H1 (cell line): ENCODE measurements at regions not wholly inside any gene's neighbourhood (a gene's known extent, or its start where the extent isn't known, plus 50 kb on each side); places are given as distances from the start of the nearest gene placed in this dataset.

Experiments
- CTCF ChIA-PET: fragments of 300-600 bp; sonication (Branson Sonifier 250); formaldehyde crosslinking; loops from one replicate; lab custom pipeline; 2021; ENCODE audit not compliant: partially characterized antibody; lab: Charles Lee
- POLR2A ChIA-PET: fragments of 300-600 bp; sonication (Branson Sonifier 250); formaldehyde crosslinking; loops from one replicate; lab custom pipeline; 2021; ENCODE audit warnings: inconsistent platforms; ENCODE audit not compliant: partially characterized antibody; lab: Charles Lee
- DNase-seq, 2 experiments: peaks; one replicate each; pipeline versions ENCODE4 v3.0.0 to v3.0.0-alpha.2; 2010 to 2022; ENCODE audit warnings: low spot score in 2 of 2, low read depth in 1 of 2, mixed read lengths in 1 of 2
- FAIRE-seq: peaks from 2 replicates; lab custom pipeline; 2011; peaks lifted over from hg19 to GRCh38; lab: Jason Lieb, UNC
- H2AFZ ChIP-seq: 2 replicates; pipeline ENCODE4 v1.8.1; 2012; ENCODE audit warnings: low read length, inconsistent platforms
- H2AK5ac ChIP-seq: 2 replicates; pipeline ENCODE4 v1.6.1; 2013; ENCODE audit warnings: low read depth, low read length
- H2BK120ac ChIP-seq: replicated peaks from 2 replicates; pipeline ENCODE3; 2013; ENCODE audit warnings: low read depth, low read length, inconsistent platforms
- H2BK12ac ChIP-seq: 2 replicates; pipeline ENCODE4 v1.6.1; 2013; ENCODE audit warnings: low read depth, low read length
- H2BK15ac ChIP-seq: 2 replicates; pipeline ENCODE4 v1.6.1; 2013; ENCODE audit warnings: low read length
- H2BK20ac ChIP-seq: 2 replicates; pipeline ENCODE4 v1.6.1; 2013; ENCODE audit warnings: low read length
- H2BK5ac ChIP-seq: 2 replicates; pipeline ENCODE4 v1.6.1; 2013; ENCODE audit warnings: low read depth, low read length
- H3K14ac ChIP-seq: 2 replicates; pipeline ENCODE4 v1.6.1; 2013; ENCODE audit warnings: inconsistent platforms; ENCODE audit not compliant: insufficient read length
- H3K18ac ChIP-seq: 2 replicates; pipeline ENCODE4 v1.6.1; 2013; ENCODE audit warnings: low read length; ENCODE audit errors: extremely low read depth
- H3K23ac ChIP-seq: 2 replicates; pipeline ENCODE4 v1.6.1; 2013; ENCODE audit warnings: inconsistent platforms; ENCODE audit not compliant: insufficient read length
- H3K23me2 ChIP-seq: 2 replicates; pipeline ENCODE4 v1.6.1; 2013; ENCODE audit warnings: low read depth, low read length
- H3K27ac ChIP-seq: 2 replicates; pipeline ENCODE4 v1.6.1; 2011; ENCODE audit warnings: low read depth, low read length, inconsistent platforms
- H3K27me3 ChIP-seq, 4 experiments: replicated peaks in 1 of 4; 1 replicate in 1 of 4; 2 replicates in 3 of 4; pipeline versions ENCODE4 v1.6.1 to v1.8.1; 2011 to 2013; ENCODE audit warnings: low read length in 3 of 4, mild to moderate bottlenecking in 3 of 4, inconsistent platforms in 2 of 4, mixed read lengths in 2 of 4, moderate library complexity in 1 of 4; ENCODE audit not compliant: control insufficient read depth in 3 of 4, insufficient read depth in 3 of 4; ENCODE audit errors: extremely low read depth in 1 of 4
- H3K36me3 ChIP-seq, 4 experiments: 2 replicates each; pipeline versions ENCODE4 v1.6.1 to v1.8.1; 2011 to 2013; ENCODE audit warnings: mild to moderate bottlenecking in 4 of 4, low read length in 3 of 4, moderate library complexity in 2 of 4, control low read depth in 1 of 4, inconsistent platforms in 1 of 4; ENCODE audit not compliant: insufficient read depth in 4 of 4, control insufficient read depth in 2 of 4
- H3K4ac ChIP-seq: replicated peaks from 2 replicates; pipeline ENCODE3; 2013; ENCODE audit warnings: low read length, low read depth, mixed read lengths, inconsistent platforms; ENCODE audit not compliant: insufficient read length
- H3K4me1 ChIP-seq, 4 experiments: replicated peaks in 1 of 4; 1 replicate in 1 of 4; 2 replicates in 3 of 4; pipeline versions ENCODE4 v1.6.1 to v1.8.1; 2011 to 2013; ENCODE audit warnings: low read length in 3 of 4, inconsistent platforms in 2 of 4, mixed read lengths in 1 of 4; ENCODE audit not compliant: insufficient read depth in 4 of 4, control insufficient read depth in 3 of 4
- H3K4me2 ChIP-seq, 2 experiments: 2 replicates each; pipeline versions ENCODE4 v1.6.1 to v1.8.1; 2011 to 2013; ENCODE audit warnings: low read depth in 2 of 2, low read length in 2 of 2, control low read depth in 1 of 2, inconsistent platforms in 1 of 2, mild to moderate bottlenecking in 1 of 2; ENCODE audit not compliant: insufficient read depth in 1 of 2
- H3K4me3 ChIP-seq, 4 experiments: fragments of 200-600, 300-600 bp in 1 of 4; sonication (generic), shearing (Covaris generic), sonication (Bioruptor Twin) in 1 of 4; 2 replicates each; pipeline versions ENCODE4 v1.5.1 to v1.8.1; 2011 to 2016; ENCODE audit warnings: low read length in 4 of 4, low read depth in 3 of 4, control low read depth in 2 of 4, inconsistent platforms in 2 of 4, mild to moderate bottlenecking in 2 of 4, mixed read lengths in 1 of 4, moderate library complexity in 1 of 4; ENCODE audit not compliant: insufficient read depth in 2 of 4; ENCODE audit errors: extremely low read depth in 1 of 4
- H3K56ac ChIP-seq: replicated peaks from 2 replicates; pipeline ENCODE3; 2013; ENCODE audit warnings: low read depth, mild to moderate bottlenecking, mixed read lengths, low read length, inconsistent platforms; ENCODE audit not compliant: insufficient read length
- H3K79me1 ChIP-seq: 2 replicates; pipeline ENCODE4 v1.6.1; 2013; ENCODE audit warnings: low read depth, low read length, control low read depth
- H3K79me2 ChIP-seq, 2 experiments: 2 replicates each; pipeline versions ENCODE4 v1.6.1 to v1.8.1; 2012 to 2013; ENCODE audit warnings: low read length in 2 of 2, mild to moderate bottlenecking in 2 of 2, inconsistent platforms in 1 of 2; ENCODE audit not compliant: insufficient read depth in 2 of 2, control insufficient read depth in 1 of 2
- H3K9ac ChIP-seq, 4 experiments: replicated peaks in 1 of 4; 1 replicate in 1 of 4; 2 replicates in 3 of 4; pipeline versions ENCODE4 v1.6.1 to v1.8.1; 2011 to 2013; ENCODE audit warnings: low read depth in 3 of 4, low read length in 3 of 4, control low read depth in 2 of 4, mild to moderate bottlenecking in 2 of 4, moderate library complexity in 2 of 4, inconsistent platforms in 1 of 4; ENCODE audit errors: extremely low read depth in 1 of 4
- H3K9me3 ChIP-seq, 2 experiments: 2 replicates each; pipeline versions ENCODE4 v1.6.1 to v1.8.1; 2012 to 2013; ENCODE audit warnings: mild to moderate bottlenecking in 2 of 2, moderate library complexity in 2 of 2, control low read depth in 1 of 2, inconsistent platforms in 1 of 2, low read depth in 1 of 2, low read length in 1 of 2, mixed read lengths in 1 of 2; ENCODE audit not compliant: insufficient read depth in 2 of 2
- H4K20me1 ChIP-seq, 2 experiments: replicated peaks in 1 of 2; 2 replicates each; pipeline versions ENCODE3 to v1.8.1; 2011 to 2013; ENCODE audit warnings: inconsistent platforms in 2 of 2, low read length in 2 of 2, mild to moderate bottlenecking in 1 of 2; ENCODE audit not compliant: insufficient read depth in 2 of 2, control insufficient read depth in 1 of 2
- H4K5ac ChIP-seq: 2 replicates; pipeline ENCODE4 v1.6.1; 2013; ENCODE audit warnings: low read length, low read depth, mixed read lengths, inconsistent platforms; ENCODE audit not compliant: insufficient read length
- H4K8ac ChIP-seq: 2 replicates; pipeline ENCODE4 v1.8.0; 2013; ENCODE audit warnings: mild to moderate bottlenecking, moderate library complexity, low read length, inconsistent platforms; ENCODE audit not compliant: insufficient read depth; ENCODE audit errors: extremely low read depth
- H4K91ac ChIP-seq: replicated peaks from 2 replicates; pipeline ENCODE3; 2013; ENCODE audit warnings: low read length, mixed read lengths, inconsistent platforms; ENCODE audit not compliant: insufficient read length
- BACH1 ChIP-seq: IDR thresholded peaks from 2 replicates; pipeline ENCODE4 v1.6.1; 2012; ENCODE audit warnings: low read length, improper control_type of control experiment
- BCL11A ChIP-seq, 2 experiments: IDR thresholded peaks; one replicate each; pipeline ENCODE4 v1.6.1; 2011; ENCODE audit warnings: low read depth in 2 of 2, low read length in 2 of 2, mild to moderate bottlenecking in 2 of 2
- BRCA1 ChIP-seq: IDR thresholded peaks from 2 replicates; pipeline ENCODE4 v1.6.1; 2012; ENCODE audit warnings: low read depth, low read length, improper control_type of control experiment
- SIN3A ChIP-seq, 2 experiments: IDR thresholded peaks in 1 of 2; conservative IDR thresholded peaks in 1 of 2; 2 replicates each; pipeline ENCODE4 v1.6.1; 2011 to 2012; ENCODE audit warnings: low read length in 2 of 2, improper control_type of control experiment in 1 of 2, low read depth in 1 of 2, mild to moderate bottlenecking in 1 of 2
- WGBS, 2 experiments: shearing (Covaris generic) in 1 of 2; methylation state at CpG; one replicate each; pipeline versions ENCODE4 v1.1.6 to v1.1.7; 2013 to 2015; ENCODE audit warnings: low lambda C conversion rate in 2 of 2, mixed read lengths in 2 of 2, inconsistent platforms in 1 of 2, low coverage in 1 of 2, missing lambda C conversion rate in 1 of 2; ENCODE audit not compliant: insufficient replicate concordance in 2 of 2, insufficient coverage in 1 of 2, insufficient read length in 1 of 2; ENCODE audit errors: extremely low coverage in 1 of 2, missing lambda C conversion rate in 1 of 2; 5-methylcytosine and 5-hydroxymethylcytosine counted together
- TF ChIP-seq, protein P1 (sequence below): IDR thresholded peaks from 2 replicates; pipeline ENCODE4 v1.6.1; 2011; ENCODE audit warnings: low read depth, mild to moderate bottlenecking, low read length; ENCODE audit not compliant: insufficient read depth

DNA sequence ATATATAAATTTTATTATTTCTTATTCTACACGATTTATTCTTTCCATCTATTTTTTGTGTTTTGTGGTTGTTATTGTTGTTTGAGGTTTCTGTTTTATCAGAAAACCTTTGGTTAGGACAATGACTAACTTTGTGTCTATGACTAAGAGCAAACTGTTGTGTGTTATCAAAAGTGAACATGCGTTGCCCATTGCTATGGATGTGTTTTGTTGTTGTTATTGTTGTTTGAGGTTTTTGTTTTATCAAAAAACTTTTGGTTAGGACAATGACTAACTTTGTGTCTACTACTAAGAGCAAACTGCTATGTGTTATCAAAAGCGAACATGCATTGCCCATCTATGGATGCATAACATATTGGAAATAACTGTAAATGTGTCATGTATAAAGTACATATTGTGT is 692.3 kb downstream of the SLITRK1 start:
- Histone ChIP-seq H3K56ac (no peak overlapping the region), H2AFZ (no peak overlapping the region), H3K23me2 (no peaks in the 10 kb centered on the region), H2BK12ac (no peak overlapping the region), H4K91ac (no peak overlapping the region), H3K23ac (no peak overlapping the region), H3K4ac (no peak overlapping the region), H3K79me1 (no peaks in the 10 kb centered on the region), H2AK5ac (no peak overlapping the region), H3K9me3 (peaks cover 3 to 5% of the 10 kb centered on the region in 2 experiments; a peak in 2 of 4 replicates), H2BK5ac (no peak overlapping the region), H4K20me1 (no peaks in the 10 kb centered on the region), H3K18ac (no peak overlapping the region), H3K14ac (no peak overlapping the region), H3K9ac (no peak overlapping the region), H3K4me2 (no peak overlapping the region), H2BK20ac (no peak overlapping the region), H3K4me3 (no peak overlapping the region), H4K8ac (no peak overlapping the region), H3K27ac (no peak overlapping the region), H3K4me1 (no peaks in the 10 kb centered on the region), H3K79me2 (no peaks in the 10 kb centered on the region), H2BK120ac (no peak overlapping the region), H3K27me3 (no peaks in the 10 kb centered on the region), H4K5ac (no peak overlapping the region), H3K36me3 (no peaks in the 10 kb centered on the region), H2BK15ac (no peak overlapping the region)
- CTCF ChIA-PET = no interaction called here
- 87% methylated on average over 3 of the region's 3 CpGs; no CpG with 5 or more reads in 1 of the 2 experiments for WGBS, 2 experiments
- DNase-seq (no peak), FAIRE-seq (no peak)
- POLR2A ChIA-PET = no interaction called here
- TF ChIP-seq BRCA1 (no peak), BCL11A (IDR thresholded peaks at IDR 0.05; ENCODE audit: low read depth in 2 of 2, low read length in 2 of 2) (no peak), SIN3A (conservative IDR thresholded peaks at IDR 0.05 in 1 of 2, IDR thresholded peaks at IDR 0.05 in 1 of 2; ENCODE audit: low read depth in 1 of 2, low read length in 2 of 2) (no peak), BACH1 (no peak)
- TF ChIP-seq, protein P1, sequence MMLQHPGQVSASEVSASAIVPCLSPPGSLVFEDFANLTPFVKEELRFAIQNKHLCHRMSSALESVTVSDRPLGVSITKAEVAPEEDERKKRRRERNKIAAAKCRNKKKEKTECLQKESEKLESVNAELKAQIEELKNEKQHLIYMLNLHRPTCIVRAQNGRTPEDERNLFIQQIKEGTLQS = no peak
